ENCODE measurements at regions not wholly inside any gene's neighbourhood (a gene's known extent, or its start where the extent isn't known, plus 50 kb on each side); places are given as distances from the start of the nearest gene placed in this dataset.

DNA sequence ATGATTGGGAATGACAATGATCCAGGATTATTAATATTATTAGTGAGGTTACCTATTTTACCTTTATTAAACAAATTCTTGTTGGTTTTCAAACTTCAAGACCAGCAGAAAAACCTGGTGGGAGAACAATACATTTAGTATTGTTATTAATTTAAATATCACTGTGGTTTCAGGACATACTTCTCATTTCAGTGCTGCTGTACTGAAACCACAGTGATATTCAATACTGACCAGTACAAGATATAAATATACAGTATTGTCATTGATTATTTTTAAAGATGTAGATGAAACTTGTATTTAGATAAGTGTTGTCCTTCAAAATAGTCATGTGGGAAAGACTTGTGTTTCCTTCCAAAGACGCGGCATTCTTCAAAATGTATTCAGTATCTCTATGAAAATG lies 1047.3 kb upstream of the CELF4 start:
- TF ChIP-seq BMI1 (IDR thresholded peaks at IDR 0.05; ENCODE audit: borderline replicate concordance) = no peak
- TF ChIP-seq, protein P1, sequence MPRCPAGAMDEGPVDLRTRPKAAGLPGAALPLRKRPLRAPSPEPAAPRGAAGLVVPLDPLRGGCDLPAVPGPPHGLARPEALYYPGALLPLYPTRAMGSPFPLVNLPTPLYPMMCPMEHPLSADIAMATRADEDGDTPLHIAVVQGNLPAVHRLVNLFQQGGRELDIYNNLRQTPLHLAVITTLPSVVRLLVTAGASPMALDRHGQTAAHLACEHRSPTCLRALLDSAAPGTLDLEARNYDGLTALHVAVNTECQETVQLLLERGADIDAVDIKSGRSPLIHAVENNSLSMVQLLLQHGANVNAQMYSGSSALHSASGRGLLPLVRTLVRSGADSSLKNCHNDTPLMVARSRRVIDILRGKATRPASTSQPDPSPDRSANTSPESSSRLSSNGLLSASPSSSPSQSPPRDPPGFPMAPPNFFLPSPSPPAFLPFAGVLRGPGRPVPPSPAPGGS (IDR thresholded peaks at IDR 0.05; ENCODE audit: borderline replicate concordance, insufficient read depth, low read depth, low read length, poor library complexity, severe bottlenecking) = no peak
- no peak for TF ChIP-seq TBL1XR1 (IDR thresholded peaks at IDR 0.05; ENCODE audit: low read depth, low read length)
- TF ChIP-seq GABPA (IDR thresholded peaks at IDR 0.05; ENCODE audit: low read depth) = no peak
- TF ChIP-seq JUND (IDR thresholded peaks at IDR 0.05; ENCODE audit: low read depth, low read length) = no peak
- no peak for TF ChIP-seq ETV6 (conservative IDR thresholded peaks at IDR 0.05 in 1 of 2, IDR thresholded peaks at IDR 0.05 in 1 of 2; ENCODE audit: borderline replicate concordance in 1 of 2, low read depth in 1 of 2)
- TF ChIP-seq ZNF274 (IDR thresholded peaks at IDR 0.05; ENCODE audit: insufficient read depth, insufficient read length) = no peak
- no peak for TF ChIP-seq HDAC6 (IDR thresholded peaks at IDR 0.05; ENCODE audit: unreplicated experiment)
- TF ChIP-seq, protein P2, sequence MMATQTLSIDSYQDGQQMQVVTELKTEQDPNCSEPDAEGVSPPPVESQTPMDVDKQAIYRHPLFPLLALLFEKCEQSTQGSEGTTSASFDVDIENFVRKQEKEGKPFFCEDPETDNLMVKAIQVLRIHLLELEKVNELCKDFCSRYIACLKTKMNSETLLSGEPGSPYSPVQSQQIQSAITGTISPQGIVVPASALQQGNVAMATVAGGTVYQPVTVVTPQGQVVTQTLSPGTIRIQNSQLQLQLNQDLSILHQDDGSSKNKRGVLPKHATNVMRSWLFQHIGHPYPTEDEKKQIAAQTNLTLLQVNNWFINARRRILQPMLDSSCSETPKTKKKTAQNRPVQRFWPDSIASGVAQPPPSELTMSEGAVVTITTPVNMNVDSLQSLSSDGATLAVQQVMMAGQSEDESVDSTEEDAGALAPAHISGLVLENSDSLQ (IDR thresholded peaks at IDR 0.05) = no peak
- TF ChIP-seq, protein P3, sequence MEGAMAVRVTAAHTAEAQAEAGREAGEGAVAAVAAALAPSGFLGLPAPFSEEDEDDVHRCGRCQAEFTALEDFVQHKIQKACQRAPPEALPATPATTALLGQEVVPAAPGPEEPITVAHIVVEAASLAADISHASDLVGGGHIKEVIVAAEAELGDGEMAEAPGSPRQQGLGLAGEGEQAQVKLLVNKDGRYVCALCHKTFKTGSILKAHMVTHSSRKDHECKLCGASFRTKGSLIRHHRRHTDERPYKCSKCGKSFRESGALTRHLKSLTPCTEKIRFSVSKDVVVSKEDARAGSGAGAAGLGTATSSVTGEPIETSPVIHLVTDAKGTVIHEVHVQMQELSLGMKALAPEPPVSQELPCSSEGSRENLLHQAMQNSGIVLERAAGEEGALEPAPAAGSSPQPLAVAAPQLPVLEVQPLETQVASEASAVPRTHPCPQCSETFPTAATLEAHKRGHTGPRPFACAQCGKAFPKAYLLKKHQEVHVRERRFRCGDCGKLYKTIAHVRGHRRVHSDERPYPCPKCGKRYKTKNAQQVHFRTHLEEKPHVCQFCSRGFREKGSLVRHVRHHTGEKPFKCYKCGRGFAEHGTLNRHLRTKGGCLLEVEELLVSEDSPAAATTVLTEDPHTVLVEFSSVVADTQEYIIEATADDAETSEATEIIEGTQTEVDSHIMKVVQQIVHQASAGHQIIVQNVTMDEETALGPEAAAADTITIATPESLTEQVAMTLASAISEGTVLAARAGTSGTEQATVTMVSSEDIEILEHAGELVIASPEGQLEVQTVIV (IDR thresholded peaks at IDR 0.05; ENCODE audit: borderline replicate concordance, partially characterized antibody) = no peak
- TF ChIP-seq, protein P4, sequence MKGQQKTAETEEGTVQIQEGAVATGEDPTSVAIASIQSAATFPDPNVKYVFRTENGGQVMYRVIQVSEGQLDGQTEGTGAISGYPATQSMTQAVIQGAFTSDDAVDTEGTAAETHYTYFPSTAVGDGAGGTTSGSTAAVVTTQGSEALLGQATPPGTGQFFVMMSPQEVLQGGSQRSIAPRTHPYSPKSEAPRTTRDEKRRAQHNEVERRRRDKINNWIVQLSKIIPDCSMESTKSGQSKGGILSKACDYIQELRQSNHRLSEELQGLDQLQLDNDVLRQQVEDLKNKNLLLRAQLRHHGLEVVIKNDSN (IDR thresholded peaks at IDR 0.05; ENCODE audit: borderline replicate concordance, extremely low read length, insufficient read depth, low read depth, low read length) = no peak
- no peak for TF ChIP-seq SPI1 (IDR thresholded peaks at IDR 0.05; ENCODE audit: borderline replicate concordance, insufficient read depth, low read depth, low read length)
- no peak for TF ChIP-seq EZH2 (IDR thresholded peaks at IDR 0.05; ENCODE audit: borderline replicate concordance, control insufficient read depth, low read depth, low read length)
- TF ChIP-seq, protein P5, sequence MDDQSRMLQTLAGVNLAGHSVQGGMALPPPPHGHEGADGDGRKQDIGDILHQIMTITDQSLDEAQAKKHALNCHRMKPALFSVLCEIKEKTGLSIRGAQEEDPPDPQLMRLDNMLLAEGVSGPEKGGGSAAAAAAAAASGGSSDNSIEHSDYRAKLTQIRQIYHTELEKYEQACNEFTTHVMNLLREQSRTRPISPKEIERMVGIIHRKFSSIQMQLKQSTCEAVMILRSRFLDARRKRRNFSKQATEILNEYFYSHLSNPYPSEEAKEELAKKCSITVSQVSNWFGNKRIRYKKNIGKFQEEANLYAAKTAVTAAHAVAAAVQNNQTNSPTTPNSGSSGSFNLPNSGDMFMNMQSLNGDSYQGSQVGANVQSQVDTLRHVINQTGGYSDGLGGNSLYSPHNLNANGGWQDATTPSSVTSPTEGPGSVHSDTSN (IDR thresholded peaks at IDR 0.05; ENCODE audit: insufficient replicate concordance, low read depth, low read length) = no peak

Data from GM12878 (cell line).